Tibial nerve (tissue), 4 donors: ENCODE measurements at regions not wholly inside any gene's neighbourhood (a gene's known extent, or its start where the extent isn't known, plus 50 kb on each side); places are given as distances from the start of the nearest gene placed in this dataset.

Experiments used
- DNase-seq, 2 donors: peaks; one replicate each; pipeline ENCODE4 v3.0.0-alpha.2; 2019; ENCODE audit warnings: low spot score in 2 of 2
- H3K27ac ChIP-seq, 4 donors: fragments of 200-600 bp; sonication (generic) in 3 of 4; one replicate each; pipeline ENCODE4 v1.5.1; 2017 to 2019; ENCODE audit warnings: mild to moderate bottlenecking in 1 of 4
- H3K27me3 ChIP-seq, 2 donors: fragments of 200-600 bp; sonication (generic) in 1 of 2; one replicate each; pipeline versions ENCODE4 v1.5.1 to v1.6.0; 2017 to 2019
- H3K36me3 ChIP-seq, 3 donors: fragments of 200-600 bp; sonication (generic); one replicate each; pipeline ENCODE4 v1.5.1; 2018 to 2019
- H3K4me1 ChIP-seq, 4 donors: fragments of 200-600 bp; sonication (generic) in 3 of 4; one replicate each; pipeline ENCODE4 v1.5.1; 2017 to 2019
- H3K4me3 ChIP-seq, 4 donors: fragments of 200-600 bp; sonication (generic) in 3 of 4; one replicate each; pipeline ENCODE4 v1.5.1; 2017 to 2019; ENCODE audit warnings: mild to moderate bottlenecking in 1 of 4, moderate library complexity in 1 of 4
- H3K9me3 ChIP-seq, 4 donors: fragments of 200-600 bp; sonication (generic) in 3 of 4; one replicate each; pipeline ENCODE4 v1.5.1; 2017 to 2019
- CTCF ChIP-seq, 5 experiments: fragments of 200-600 bp in 3 of 5; fragments of 450-650 bp in 2 of 5; sonication (generic) in 3 of 5; IDR thresholded peaks; one replicate each; pipeline ENCODE4 v1.5.1; 2016 to 2019; ENCODE audit warnings: antibody characterized with exemption in 5 of 5, mild to moderate bottlenecking in 3 of 5, moderate library complexity in 2 of 5
- EP300 ChIP-seq, 2 donors: sonication (generic); formaldehyde crosslinking; IDR thresholded peaks; one replicate each; pipeline ENCODE4 v1.6.1; 2017; ENCODE audit warnings: antibody characterized with exemption in 2 of 2, mild to moderate bottlenecking in 1 of 2
- POLR2A ChIP-seq, 2 donors: fragments of 450-650 bp; IDR thresholded peaks; one replicate each; pipeline ENCODE4 v1.6.1; 2017; ENCODE audit warnings: antibody characterized with exemption in 2 of 2, mild to moderate bottlenecking in 2 of 2, moderate library complexity in 2 of 2
- WGBS, 2 donors: methylation state at CpG; one replicate each; pipeline ENCODE4 v1.1.5; 2018; 5-methylcytosine and 5-hydroxymethylcytosine counted together

GRCh38 chr13:31957772-31958171 is 73.8 kb upstream of the FRY start:
- no peaks in the 10 kb centered on the region for H3K4me1 ChIP-seq
- DNase-seq, result no peak
- 81 to 85% methylated on average over 2 of the region's 2 CpGs for WGBS, 2 donors

GRCh38 chr13:31962731-31963370 is 68.7 kb upstream of the FRY start:
- Histone ChIP-seq H3K4me1 (peaks cover 0 to 2% (median 0%) of the 10 kb centered on the region in 4 donors), H3K36me3 (no peaks in the 10 kb centered on the region), H3K27ac (no peak overlapping the region), H3K27me3 (no peaks in the 10 kb centered on the region), H3K9me3 (peaks cover 0 to 3% (median 0%) of the 10 kb centered on the region in 4 donors), H3K4me3 (no peak overlapping the region)
- no peak for DNase-seq
- no peak for TF ChIP-seq POLR2A (IDR thresholded peaks at IDR 0.05)
- no peak for TF ChIP-seq CTCF (IDR thresholded peaks at IDR 0.05)
- TF ChIP-seq EP300 (IDR thresholded peaks at IDR 0.05), result no peak
- 62 to 65% methylated on average over 3 of the region's 3 CpGs for WGBS, 2 donors

More at GRCh38 chr13:31957772-31958171, 73.8 kb upstream of the FRY start:
- Histone ChIP-seq H3K27me3 (no peaks in the 10 kb centered on the region), H3K36me3 (peaks cover 0 to 3% (median 0%) of the 10 kb centered on the region in 3 donors), H3K9me3 (peaks cover 0 to 7% (median 0%) of the 10 kb centered on the region in 4 donors), H3K4me3 (no peak overlapping the region), H3K27ac (no peak overlapping the region)
- TF ChIP-seq CTCF (IDR thresholded peaks at IDR 0.05) (no peak), EP300 (IDR thresholded peaks at IDR 0.05) (no peak), POLR2A (IDR thresholded peaks at IDR 0.05) (no peak)

- 84 to 96% methylated on average over 1 of the region's 1 CpG for WGBS, 2 donors
- TF ChIP-seq POLR2A (IDR thresholded peaks at IDR 0.05) (no peak), EP300 (IDR thresholded peaks at IDR 0.05) (no peak)
- Histone ChIP-seq H3K4me1 (peaks cover 0 to 2% (median 0%) of the 10 kb centered on the region in 4 donors), H3K4me3 (no peak overlapping the region), H3K9me3 (no peaks in the 10 kb centered on the region), H3K36me3 (no peaks in the 10 kb centered on the region), H3K27me3 (no peaks in the 10 kb centered on the region), H3K27ac (no peak overlapping the region)
- DNase-seq, result no peak
These were observed 67.9 kb upstream of the FRY start for GRCh38 chr13:31963631-31964030.

GRCh38 chr13:31964168-31964567 is 67.4 kb upstream of the FRY start:
- peaks cover 0 to 2% (median 0%) of the 10 kb centered on the region in 4 donors for H3K4me1 ChIP-seq
- no peak overlapping the region for H3K27ac ChIP-seq
- H3K27me3 ChIP-seq, result no peaks in the 10 kb centered on the region
- H3K9me3 ChIP-seq, result no peaks in the 10 kb centered on the region
- no peak overlapping the region for H3K4me3 ChIP-seq
- TF ChIP-seq CTCF (IDR thresholded peaks at IDR 0.05), result no peak
- TF ChIP-seq POLR2A (IDR thresholded peaks at IDR 0.05), result no peak
- no peak for TF ChIP-seq EP300 (IDR thresholded peaks at IDR 0.05)
- H3K36me3 ChIP-seq, result no peaks in the 10 kb centered on the region
- no peak for DNase-seq
- WGBS, 2 donors, result 85 to 97% methylated on average over 2 of the region's 2 CpGs

GRCh38 chr13:31965361-31966066 is 66.1 kb upstream of the FRY start:
- DNase-seq, result no peak
- Histone ChIP-seq H3K27me3 (no peaks in the 10 kb centered on the region), H3K4me1 (peaks cover 0 to 7% (median 3%) of the 10 kb centered on the region in 4 donors), H3K36me3 (no peaks in the 10 kb centered on the region), H3K9me3 (no peaks in the 10 kb centered on the region), H3K4me3 (no peak overlapping the region), H3K27ac (no peak overlapping the region)
- TF ChIP-seq POLR2A (IDR thresholded peaks at IDR 0.05), result no peak
- TF ChIP-seq CTCF (IDR thresholded peaks at IDR 0.05), result no peak
- no peak for TF ChIP-seq EP300 (IDR thresholded peaks at IDR 0.05)
- WGBS, 2 donors, result 16 to 22% methylated on average over 3 of the region's 3 CpGs
